Sigmoid colon (tissue), 6 donors: ENCODE measurements at regions not wholly inside any gene's neighbourhood (a gene's known extent, or its start where the extent isn't known, plus 50 kb on each side); places are given as distances from the start of the nearest gene placed in this dataset.

Source experiments
- DNase-seq: peaks from one replicate; pipeline ENCODE4 v3.0.0-alpha.2; 2019
- H3K27ac ChIP-seq, 4 donors: fragments of 200-600 bp; sonication (generic); one replicate each; pipeline ENCODE4 v1.5.1; 2016 to 2019; ENCODE audit warnings: mild to moderate bottlenecking in 1 of 4
- H3K27me3 ChIP-seq, 3 donors: fragments of 200-600 bp; sonication (generic); one replicate each; pipeline ENCODE4 v1.5.1; 2019; ENCODE audit warnings: mild to moderate bottlenecking in 1 of 3
- H3K36me3 ChIP-seq, 4 donors: fragments of 200-600 bp; sonication (generic); one replicate each; pipeline ENCODE4 v1.5.1; 2016 to 2019
- H3K4me1 ChIP-seq, 4 donors: fragments of 200-600 bp; sonication (generic); one replicate each; pipeline ENCODE4 v1.5.1; 2017 to 2019
- H3K4me3 ChIP-seq, 4 donors: fragments of 200-600 bp; sonication (generic); one replicate each; pipeline ENCODE4 v1.5.1; 2017 to 2019; ENCODE audit warnings: mild to moderate bottlenecking in 2 of 4, moderate library complexity in 1 of 4
- H3K9me3 ChIP-seq, 4 donors: fragments of 200-600 bp in 3 of 4; sonication (generic) in 3 of 4; one replicate each; pipeline versions ENCODE4 v1.5.1 to v1.6.1; 2013 to 2019
- CTCF ChIP-seq, 4 experiments: fragments of 450-650 bp in 3 of 4; fragments of 200-600 bp in 1 of 4; IDR thresholded peaks; one replicate each; pipeline ENCODE4 v1.5.1; 2016 to 2019; ENCODE audit warnings: antibody characterized with exemption in 4 of 4, mild to moderate bottlenecking in 3 of 4, moderate library complexity in 2 of 4
- EP300 ChIP-seq, 4 donors: sonication (generic); formaldehyde crosslinking; IDR thresholded peaks; one replicate each; pipeline ENCODE4 v1.6.1; 2017; ENCODE audit warnings: antibody characterized with exemption in 4 of 4
- POLR2A ChIP-seq, 2 donors: fragments of 450-650 bp; IDR thresholded peaks; one replicate each; pipeline ENCODE4 v1.6.1; 2016; ENCODE audit warnings: antibody characterized with exemption in 2 of 2, mild to moderate bottlenecking in 2 of 2, moderate library complexity in 2 of 2
- POLR2AphosphoS5 ChIP-seq, 4 donors: sonication (generic); formaldehyde crosslinking; IDR thresholded peaks; one replicate each; pipeline ENCODE4 v1.6.1; 2017; ENCODE audit warnings: antibody characterized with exemption in 4 of 4
- WGBS, 2 donors: extraction: QIAGEN DNeasy Blood & Tissue Kit; methylation state at CpG; one replicate each; pipeline ENCODE4 v1.1.7; 2013; 5-methylcytosine and 5-hydroxymethylcytosine counted together
- intact Hi-C: fragments of 100-400 bp; cut with DNase I; formaldehyde crosslinking; loops from one replicate; pipeline ENCODE4 v1.15.1; 2023
- small RNA-seq, 3 donors: library from RNA; depleted of rRNA; stranded (forward); fragments of <200 nt; gene quantifications; one replicate each; pipeline ENCODE3, GENCODE V24; 2016
- donor health status: healthy with polysubstance abuse.
- donor health status: healthy.

GRCh38 chr3:11953350-11953749, 50.8 kb upstream of the SYN2 start:
- H3K27ac ChIP-seq: no peak overlapping the region
- DNase-seq: no peak
- intact Hi-C loops: no loop called here
- no peaks in the 10 kb centered on the region for H3K9me3 ChIP-seq
- WGBS, 2 donors: 55 to 75% methylated on average over 4 of the region's 4 CpGs
- TF ChIP-seq POLR2AphosphoS5 (IDR thresholded peaks at IDR 0.05) (no peak), EP300 (IDR thresholded peaks at IDR 0.05) (no peak), CTCF (IDR thresholded peaks at IDR 0.05) (no peak), POLR2A (IDR thresholded peaks at IDR 0.05) (no peak)
- H3K4me3 ChIP-seq: no peak overlapping the region
- no peaks in the 10 kb centered on the region for H3K36me3 ChIP-seq
- H3K4me1 ChIP-seq: no peaks in the 10 kb centered on the region
- no peaks in the 10 kb centered on the region for H3K27me3 ChIP-seq

GRCh38 chr3:11953778-11954177, 50.4 kb upstream of the SYN2 start:
- DNase-seq: no peak
- Histone ChIP-seq H3K27ac (no peak overlapping the region), H3K4me1 (no peaks in the 10 kb centered on the region), H3K36me3 (no peaks in the 10 kb centered on the region), H3K9me3 (no peaks in the 10 kb centered on the region), H3K27me3 (no peaks in the 10 kb centered on the region), H3K4me3 (no peak overlapping the region)
- no peak for TF ChIP-seq CTCF (IDR thresholded peaks at IDR 0.05)
- no peak for TF ChIP-seq POLR2AphosphoS5 (IDR thresholded peaks at IDR 0.05)
- TF ChIP-seq EP300 (IDR thresholded peaks at IDR 0.05): no peak
- no peak for TF ChIP-seq POLR2A (IDR thresholded peaks at IDR 0.05)
- WGBS, 2 donors: 52 to 71% methylated on average over 6 of the region's 6 CpGs
- intact Hi-C loops: no loop called here

GRCh38 chr3:11954312-11954934, 49.8 kb upstream of the SYN2 start:
- no peaks in the 10 kb centered on the region for H3K9me3 ChIP-seq
- intact Hi-C loops: no loop called here
- H3K4me1 ChIP-seq: no peaks in the 10 kb centered on the region
- no peaks in the 10 kb centered on the region for H3K36me3 ChIP-seq
- WGBS, 2 donors: 27 to 67% methylated on average over 8 of the region's 8 CpGs
- H3K27ac ChIP-seq: no peak overlapping the region
- TF ChIP-seq POLR2A (IDR thresholded peaks at IDR 0.05) (no peak), EP300 (IDR thresholded peaks at IDR 0.05) (no peak)
- no peak for DNase-seq
- H3K4me3 ChIP-seq: no peak overlapping the region
- no peaks in the 10 kb centered on the region for H3K27me3 ChIP-seq

Small RNAs in the stretch of these regions (small RNA-seq; reads per million reads assigned to genes)
- gene RN7SL147P: 0 to 0.06 (median 0) reads per million in 3 donors
